Natural killer cell (primary cell): ENCODE measurements at regions not wholly inside any gene's neighbourhood (a gene's known extent, or its start where the extent isn't known, plus 50 kb on each side); places are given as distances from the start of the nearest gene placed in this dataset.
"Not testable (repeated sequence)": the region's sequence is repeated elsewhere in the genome, so short reads cannot be mapped to it uniquely, and the experiment has no call there.

Experiments used
- ATAC-seq, 3 donors: fragments of 150-1000 bp in 2 of 3; fragments of 200-7000 bp in 1 of 3; cut with Tn5 transposase; 1 replicate in 1 of 3; 2 replicates in 2 of 3; pipeline ENCODE4 v1.10.0; 2021; ENCODE audit warnings: mild to moderate bottlenecking in 2 of 3, moderate library complexity in 2 of 3
- DNase-seq, 2 donors: peaks; one replicate each; pipeline versions ENCODE4 v3.0.0 to v3.0.0-alpha.2; 2013 to 2021; ENCODE audit warnings: mixed read lengths in 1 of 2
- H3K27ac ChIP-seq: one replicate; pipeline ENCODE4 v1.5.1; 2013; ENCODE audit warnings: mild to moderate bottlenecking, low read length
- H3K27me3 ChIP-seq: one replicate; pipeline ENCODE4 v1.6.1; 2013; ENCODE audit warnings: low read length; ENCODE audit not compliant: control insufficient read depth, insufficient read depth
- H3K36me3 ChIP-seq: one replicate; pipeline ENCODE4 v1.6.1; 2013; ENCODE audit warnings: low read length; ENCODE audit not compliant: control insufficient read depth, insufficient read depth
- H3K4me1 ChIP-seq: one replicate; pipeline ENCODE4 v1.6.1; 2013; ENCODE audit warnings: low read length; ENCODE audit not compliant: control insufficient read depth, insufficient read depth
- H3K4me3 ChIP-seq: one replicate; pipeline ENCODE4 v1.5.1; 2013; ENCODE audit warnings: low read length
- H3K9me3 ChIP-seq: one replicate; pipeline ENCODE4 v1.6.1; 2013; ENCODE audit warnings: low read length; ENCODE audit not compliant: control insufficient read depth, insufficient read depth
- H3K27ac Mint-ChIP-seq, 2 donors: one replicate each; pipeline ENCODE4 v1.8.0; 2022; ENCODE audit warnings: mild to moderate bottlenecking in 2 of 2, mixed read lengths in 2 of 2, moderate library complexity in 1 of 2
- H3K27me3 Mint-ChIP-seq, 2 donors: one replicate each; pipeline ENCODE4 v1.8.0; 2022; ENCODE audit warnings: low read depth in 2 of 2, mixed read lengths in 2 of 2
- H3K36me3 Mint-ChIP-seq: one replicate; pipeline ENCODE4 v1.8.0; 2022; ENCODE audit warnings: mixed read lengths
- H3K4me1 Mint-ChIP-seq, 2 donors: one replicate each; pipeline ENCODE4 v1.8.0; 2022; ENCODE audit warnings: mixed read lengths in 2 of 2
- H3K4me3 Mint-ChIP-seq: one replicate; pipeline ENCODE4 v1.8.0; 2022; ENCODE audit warnings: mild to moderate bottlenecking, moderate library complexity, mixed read lengths
- H3K9me3 Mint-ChIP-seq, 2 donors: one replicate each; pipeline ENCODE4 v1.8.0; 2022; ENCODE audit warnings: mixed read lengths in 2 of 2
- CTCF ChIP-seq: fragments of 200-600 bp; IDR thresholded peaks from one replicate; pipeline ENCODE4 v1.8.0; 2022; ENCODE audit warnings: antibody characterized with exemption
- WGBS: methylation state at CpG from one replicate; pipeline ENCODE4 v1.1.7; 2013; ENCODE audit warnings: missing lambda C conversion rate; ENCODE audit not compliant: insufficient coverage; 5-methylcytosine and 5-hydroxymethylcytosine counted together
- intact Hi-C: fragments of 100-400 bp; cut with micrococcal nuclease; formaldehyde crosslinking; loops from one replicate; pipeline ENCODE4 v1.14.2; 2022

GRCh38 chr1:38730511-38731397, 128.8 kb downstream of the RRAGC start:
- Mint-ChIP-seq H3K4me3 (no peak overlapping the region), H3K27ac (no peak overlapping the region), H3K36me3 (no peaks in the 10 kb centered on the region), H3K9me3 (no peaks in the 10 kb centered on the region), H3K4me1 (no peaks in the 10 kb centered on the region), H3K27me3 (peaks cover 41 to 64% of the 10 kb centered on the region in 2 donors)
- H3K27ac ChIP-seq = no peak overlapping the region
- intact Hi-C loops = no loop called here
- DNase-seq = no peak
- H3K4me1 ChIP-seq = no peaks in the 10 kb centered on the region
- H3K27me3 ChIP-seq = peaks cover 15% of the 10 kb centered on the region
- no peaks in the 10 kb centered on the region for H3K9me3 ChIP-seq
- WGBS = 86% methylated on average over 5 of the region's 6 CpGs
- H3K36me3 ChIP-seq = no peaks in the 10 kb centered on the region
- TF ChIP-seq CTCF = no peak
- H3K4me3 ChIP-seq = no peak overlapping the region
- no peak for ATAC-seq

GRCh38 chr1:38728585-38728908, 131.0 kb downstream of the RRAGC start:
- peaks cover 39 to 68% of the 10 kb centered on the region in 2 donors for H3K27me3 Mint-ChIP-seq

GRCh38 chr1:38727684-38728584, 131.6 kb downstream of the RRAGC start:
- H3K4me1 Mint-ChIP-seq = no peaks in the 10 kb centered on the region
- Histone ChIP-seq H3K36me3 (no peaks in the 10 kb centered on the region), H3K4me3 (no peak overlapping the region), H3K4me1 (no peaks in the 10 kb centered on the region), H3K27me3 (peaks cover 15% of the 10 kb centered on the region), H3K27ac (no peak overlapping the region), H3K9me3 (no peaks in the 10 kb centered on the region)
- ATAC-seq = no peak
- TF ChIP-seq CTCF = no peak
- peaks cover 41 to 67% of the 10 kb centered on the region in 2 donors for H3K27me3 Mint-ChIP-seq
- H3K27ac Mint-ChIP-seq = no peak overlapping the region
- no peaks in the 10 kb centered on the region for H3K9me3 Mint-ChIP-seq
- intact Hi-C loops = no loop called here
- no peak overlapping the region for H3K4me3 Mint-ChIP-seq
- DNase-seq = no peak
- WGBS = 5% methylated on average over 18 of the region's 20 CpGs
- H3K36me3 Mint-ChIP-seq = no peaks in the 10 kb centered on the region

More at GRCh38 chr1:38728585-38728908, 131.0 kb downstream of the RRAGC start:
- Histone ChIP-seq H3K36me3 (no peaks in the 10 kb centered on the region), H3K9me3 (no peaks in the 10 kb centered on the region), H3K27ac (no peak overlapping the region), H3K4me3 (no peak overlapping the region), H3K27me3 (peaks cover 15% of the 10 kb centered on the region), H3K4me1 (no peaks in the 10 kb centered on the region)
- ATAC-seq = no peak
- no peak for TF ChIP-seq CTCF
- Mint-ChIP-seq H3K9me3 (no peaks in the 10 kb centered on the region), H3K4me3 (no peak overlapping the region), H3K27ac (no peak overlapping the region), H3K36me3 (no peaks in the 10 kb centered on the region), H3K4me1 (no peaks in the 10 kb centered on the region)
- no peak for DNase-seq
- intact Hi-C loops = no loop called here
- WGBS = no CpG with 5 or more reads among the region's 1 CpG

GRCh38 chr1:38725321-38725961, 134.1 kb downstream of the RRAGC start:
- H3K9me3 Mint-ChIP-seq, H3K9me3 ChIP-seq, intact Hi-C loops, H3K4me3 Mint-ChIP-seq, H3K4me1 ChIP-seq, H3K4me1 Mint-ChIP-seq, H3K36me3 ChIP-seq, H3K4me3 ChIP-seq, H3K27ac Mint-ChIP-seq, H3K36me3 Mint-ChIP-seq, DNase-seq, H3K27ac ChIP-seq, ATAC-seq: not testable (repeated sequence)
- peaks cover 15% of the 10 kb centered on the region for H3K27me3 ChIP-seq
- peaks cover 30 to 51% of the 10 kb centered on the region in 2 donors for H3K27me3 Mint-ChIP-seq
- WGBS = 66% methylated on average over 8 of the region's 8 CpGs
